HEK293 (cell line): ENCODE measurements at regions not wholly inside any gene's neighbourhood (a gene's known extent, or its start where the extent isn't known, plus 50 kb on each side); places are given as distances from the start of the nearest gene placed in this dataset.
"Not testable (repeated sequence)": the region's sequence is repeated elsewhere in the genome, so short reads cannot be mapped to it uniquely, and the experiment has no call there.

Source experiments
- CTCF ChIA-PET: fragments of 350-600 bp; formaldehyde crosslinking; extraction: SDS; loops from one replicate; lab custom pipeline; 2021; ENCODE audit warnings: antibody characterized with exemption; lab: Yijun Ruan, JAX
- POLR2A ChIA-PET: fragments of 300-600 bp; formaldehyde crosslinking; extraction: SDS; loops from one replicate; lab custom pipeline; 2020; ENCODE audit warnings: antibody characterized with exemption, inconsistent platforms; lab: Yijun Ruan, JAX
- H3K27ac ChIP-seq: fragments of 200-500 bp; sonication (Bioruptor generic); 2 replicates; pipeline ENCODE4 v1.5.1; 2014; ENCODE audit warnings: low read depth, low read length, control low read depth, inconsistent platforms; ENCODE audit errors: extremely low read depth
- H3K36me3 ChIP-seq, 2 experiments: fragments of 200-500 bp in 1 of 2; sonication (Bioruptor generic) in 1 of 2; 1 replicate in 1 of 2; 2 replicates in 1 of 2; pipeline ENCODE4 v1.5.1; 2014 to 2017; ENCODE audit warnings: inconsistent platforms in 2 of 2, low read length in 2 of 2; ENCODE audit not compliant: control insufficient read depth in 2 of 2, insufficient read depth in 1 of 2
- H3K4me1 ChIP-seq: fragments of 200-500 bp; sonication (Bioruptor generic); 2 replicates; pipeline ENCODE4 v1.5.1; 2014; ENCODE audit warnings: mild to moderate bottlenecking, low read length, inconsistent platforms; ENCODE audit not compliant: control insufficient read depth, insufficient read depth
- H3K4me3 ChIP-seq: 2 replicates; pipeline ENCODE4 v1.5.1; 2011; ENCODE audit warnings: low read depth, mild to moderate bottlenecking, control low read depth, low read length, moderate library complexity
- H3K9me3 ChIP-seq: fragments of 200-500 bp; sonication (Bioruptor generic); 2 replicates; pipeline ENCODE4 v1.5.1; 2014; ENCODE audit warnings: low read depth, low read length, inconsistent platforms; ENCODE audit not compliant: control insufficient read depth, insufficient read depth
- GLIS1 ChIP-seq: fragments of 450-650 bp; formaldehyde crosslinking; IDR thresholded peaks from 2 replicates; pipeline ENCODE4 v1.5.1; 2016; ENCODE audit warnings: missing biosample characterization, missing genetic modification characterization
- GLIS2 ChIP-seq: fragments of 450-650 bp; formaldehyde crosslinking; IDR thresholded peaks from 2 replicates; pipeline ENCODE4 v1.5.1; 2016; ENCODE audit warnings: missing biosample characterization, missing genetic modification characterization
- ZFHX2 ChIP-seq: fragments of 450-650 bp; formaldehyde crosslinking; conservative IDR thresholded peaks from 2 replicates; pipeline ENCODE4 v1.5.1; 2016; ENCODE audit warnings: missing biosample characterization, missing genetic modification characterization
- TF ChIP-seq, protein P1 (sequence below): fragments of 450-650 bp; formaldehyde crosslinking; IDR thresholded peaks from 2 replicates; pipeline ENCODE4 v1.5.1; 2016; ENCODE audit warnings: missing biosample characterization, missing genetic modification characterization

- TF ChIP-seq, protein P1, sequence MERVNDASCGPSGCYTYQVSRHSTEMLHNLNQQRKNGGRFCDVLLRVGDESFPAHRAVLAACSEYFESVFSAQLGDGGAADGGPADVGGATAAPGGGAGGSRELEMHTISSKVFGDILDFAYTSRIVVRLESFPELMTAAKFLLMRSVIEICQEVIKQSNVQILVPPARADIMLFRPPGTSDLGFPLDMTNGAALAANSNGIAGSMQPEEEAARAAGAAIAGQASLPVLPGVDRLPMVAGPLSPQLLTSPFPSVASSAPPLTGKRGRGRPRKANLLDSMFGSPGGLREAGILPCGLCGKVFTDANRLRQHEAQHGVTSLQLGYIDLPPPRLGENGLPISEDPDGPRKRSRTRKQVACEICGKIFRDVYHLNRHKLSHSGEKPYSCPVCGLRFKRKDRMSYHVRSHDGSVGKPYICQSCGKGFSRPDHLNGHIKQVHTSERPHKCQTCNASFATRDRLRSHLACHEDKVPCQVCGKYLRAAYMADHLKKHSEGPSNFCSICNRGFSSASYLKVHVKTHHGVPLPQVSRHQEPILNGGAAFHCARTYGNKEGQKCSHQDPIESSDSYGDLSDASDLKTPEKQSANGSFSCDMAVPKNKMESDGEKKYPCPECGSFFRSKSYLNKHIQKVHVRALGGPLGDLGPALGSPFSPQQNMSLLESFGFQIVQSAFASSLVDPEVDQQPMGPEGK (tag by site-specific recombination) = peak; percentile 33; the same call in 1 of the 2 replicates
- TF ChIP-seq ZFHX2 (tag by site-specific recombination) (peak; percentile 43), GLIS2 (tag by site-specific recombination) (0 out of 2 replicates have a peak, but pooled peaks have one; percentile 29)
Observed at GRCh38 chr9:62801961-62802718, 1612.3 kb downstream of the SPATA31A7 start (continued).

DNA sequence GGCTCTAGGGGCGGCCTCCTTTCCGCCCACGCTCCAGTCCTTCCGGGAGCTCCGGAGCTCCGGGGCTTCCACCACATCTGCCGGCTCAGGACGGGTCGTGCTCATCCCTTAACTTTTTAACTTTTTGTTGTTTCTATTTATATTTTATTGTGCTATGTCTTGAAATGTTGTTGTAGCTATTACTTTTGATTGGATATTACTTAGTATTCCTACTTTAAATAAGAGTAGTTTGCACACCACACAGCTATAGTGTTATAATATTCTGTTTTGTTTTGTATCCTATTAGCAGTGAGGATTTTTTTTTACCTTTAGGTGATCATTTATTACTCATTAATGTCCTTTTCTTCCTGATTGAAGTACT, 1612.9 kb downstream of the SPATA31A7 start:
- H3K36me3 ChIP-seq, CTCF ChIA-PET, H3K9me3 ChIP-seq, H3K4me1 ChIP-seq, H3K27ac ChIP-seq: not testable (repeated sequence)
- peak overlapping the region; percentile 57 for H3K4me3 ChIP-seq
- 0 out of 2 replicates have a peak, but pooled peaks have one; percentile 3 for TF ChIP-seq GLIS1
- POLR2A ChIA-PET = interaction anchor here (1.1 kb wide), 1 partner anchor 1015 kb away, joined by 8 read pairs; no protein-coding TSS in a partner anchor

DNA sequence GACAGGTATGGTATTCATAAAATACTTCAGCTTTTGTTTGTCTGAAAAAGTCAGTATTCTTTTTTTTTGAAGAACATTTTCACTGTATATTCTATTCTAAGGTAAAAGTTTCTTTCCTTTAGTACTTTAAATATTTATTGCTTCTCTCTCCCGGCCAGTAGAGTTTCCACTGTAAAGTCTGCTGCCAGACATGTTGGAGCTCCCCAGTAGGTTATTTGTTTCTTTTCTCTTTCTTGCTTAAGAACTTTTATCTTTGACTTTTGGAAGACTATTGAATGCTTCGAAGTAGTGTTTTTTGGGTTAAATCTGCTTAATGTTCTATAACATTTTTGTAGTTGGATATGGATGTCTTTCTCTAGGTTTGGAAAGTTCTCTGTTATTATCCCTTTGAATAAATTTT, 1613.3 kb downstream of the SPATA31A7 start:
- H3K36me3 ChIP-seq, H3K27ac ChIP-seq, H3K4me3 ChIP-seq, H3K9me3 ChIP-seq, CTCF ChIA-PET, H3K4me1 ChIP-seq: not testable (repeated sequence)
- POLR2A ChIA-PET = interaction anchor here (1.1 kb wide), 1 partner anchor 1014 kb away, joined by 8 read pairs; no protein-coding TSS in a partner anchor

GRCh38 chr9:62804314-62804713, 1614.5 kb downstream of the SPATA31A7 start:
- POLR2A ChIA-PET, CTCF ChIA-PET, H3K36me3 ChIP-seq, H3K4me1 ChIP-seq, H3K9me3 ChIP-seq, H3K27ac ChIP-seq, H3K4me3 ChIP-seq: not testable (repeated sequence)

DNA sequence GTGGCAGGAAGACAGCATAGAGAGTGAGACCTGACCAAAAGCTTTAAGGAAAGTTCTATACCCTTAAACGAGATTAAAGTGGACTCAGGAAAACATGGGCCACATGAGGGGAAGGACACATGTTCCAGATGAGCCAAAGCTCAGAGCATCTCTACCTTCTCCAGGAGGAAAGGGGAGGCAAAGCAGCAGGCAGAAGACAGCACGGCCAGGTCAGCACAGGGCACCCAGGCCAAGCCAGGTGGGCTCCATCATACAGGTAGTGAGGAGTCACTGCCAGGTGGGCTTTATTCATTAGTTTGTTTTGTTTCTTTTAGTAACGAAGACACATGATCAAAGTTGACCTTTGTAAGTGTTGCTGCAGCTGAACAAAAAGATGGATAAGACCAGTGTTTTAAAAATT, 1617.6 kb downstream of the SPATA31A7 start:
- H3K4me3 ChIP-seq, H3K9me3 ChIP-seq, H3K27ac ChIP-seq, POLR2A ChIA-PET, H3K4me1 ChIP-seq, CTCF ChIA-PET, H3K36me3 ChIP-seq: not testable (repeated sequence)

- H3K4me1 ChIP-seq, H3K36me3 ChIP-seq, H3K9me3 ChIP-seq, H3K27ac ChIP-seq, CTCF ChIA-PET, H3K4me3 ChIP-seq, POLR2A ChIA-PET: not testable (repeated sequence)
Observed at GRCh38 chr9:62808081-62808480, 1618.2 kb downstream of the SPATA31A7 start.

- H3K9me3 ChIP-seq, H3K36me3 ChIP-seq, H3K4me1 ChIP-seq, H3K27ac ChIP-seq, POLR2A ChIA-PET, CTCF ChIA-PET, H3K4me3 ChIP-seq: not testable (repeated sequence)
Observed at GRCh38 chr9:62810318-62810717, 1620.5 kb downstream of the SPATA31A7 start.

GRCh38 chr9:62810811-62811315, 1621.0 kb downstream of the SPATA31A7 start:
- POLR2A ChIA-PET, H3K27ac ChIP-seq, H3K4me1 ChIP-seq, H3K36me3 ChIP-seq, H3K9me3 ChIP-seq, CTCF ChIA-PET, H3K4me3 ChIP-seq: not testable (repeated sequence)

DNA sequence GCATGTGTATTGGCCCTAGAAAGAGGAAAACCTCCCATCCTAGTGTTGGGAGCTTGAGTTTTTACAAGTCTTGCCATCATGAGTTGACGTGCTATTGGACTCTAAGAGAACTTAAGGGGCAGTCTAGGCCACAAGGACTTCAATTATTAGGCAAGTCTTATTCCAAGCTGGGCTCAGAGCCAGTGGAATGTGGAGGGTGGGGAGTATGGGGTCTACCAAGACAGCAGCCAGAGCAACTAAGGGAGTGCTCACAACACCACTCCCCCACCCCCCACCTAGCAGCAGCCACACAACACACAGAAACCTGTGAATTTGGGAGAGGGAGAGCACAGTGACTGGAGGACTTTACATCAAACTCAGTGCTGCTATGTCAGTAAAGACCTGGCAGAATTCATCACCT, 1625.6 kb downstream of the SPATA31A7 start:
- POLR2A ChIA-PET, H3K4me1 ChIP-seq, CTCF ChIA-PET: not testable (repeated sequence)

GRCh38 chr9:62816331-62816730, 1626.5 kb downstream of the SPATA31A7 start:
- H3K4me3 ChIP-seq, H3K36me3 ChIP-seq, POLR2A ChIA-PET, CTCF ChIA-PET, H3K4me1 ChIP-seq, H3K9me3 ChIP-seq, H3K27ac ChIP-seq: not testable (repeated sequence)

More for the DNA sequence above, 1625.6 kb downstream of the SPATA31A7 start:
- not testable (repeated sequence) for H3K4me3 ChIP-seq, H3K27ac ChIP-seq, H3K36me3 ChIP-seq, H3K9me3 ChIP-seq
